Esophagus mucosa (tissue), 1 donor: ENCODE measurements at regions not wholly inside any gene's neighbourhood (a gene's known extent, or its start where the extent isn't known, plus 50 kb on each side); places are given as distances from the start of the nearest gene placed in this dataset.

Experiments used
- ATAC-seq: fragments of 200-7000 bp; cut with Tn5 transposase; one replicate; pipeline ENCODE4 v1.9.1; 2020
- donor health status: DM: yes; HTN: yes; CAD: no.

GRCh38 chr19:46546194-46546896 lies 50.7 kb upstream of the PNMA8B start:
- peak; percentile 85 for ATAC-seq

GRCh38 chr19:46550684-46551083 lies 50.4 kb upstream of the CALM3 start:
- no peak for ATAC-seq

DNA sequence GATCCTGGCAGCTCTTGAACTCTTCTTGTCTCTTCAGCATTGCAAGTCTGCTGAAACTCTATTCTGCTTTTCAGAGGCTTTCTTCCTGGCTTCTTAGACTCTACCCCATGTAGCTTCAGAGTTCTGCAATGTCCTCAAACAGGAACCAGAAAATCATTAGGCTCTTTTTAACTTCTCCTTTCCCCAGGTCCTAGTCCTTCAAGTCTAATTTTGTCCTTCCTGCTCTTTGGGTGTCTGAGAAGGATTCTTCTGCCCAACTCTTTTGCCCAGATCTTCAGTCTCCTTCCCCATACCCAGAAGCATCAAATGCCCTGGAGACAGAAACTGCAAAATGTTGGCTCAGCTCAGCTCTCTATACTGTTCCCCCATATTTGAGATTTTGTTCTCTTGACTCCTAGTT lies 50.0 kb upstream of the CALM3 start:
- ATAC-seq: no peak
